HG02943 (cell line): ENCODE measurements at regions not wholly inside any gene's neighbourhood (a gene's known extent, or its start where the extent isn't known, plus 50 kb on each side); places are given as distances from the start of the nearest gene placed in this dataset.

Experiments
- ATAC-seq: cut with Tn5 transposase; IDR thresholded peaks from one replicate; pipeline ENCODE4 v1.9.1; 2021; ENCODE audit warnings: mild to moderate bottlenecking, low read depth, moderate library complexity; ENCODE audit not compliant: unreplicated experiment

GRCh38 chr12:108066583-108067577, 62.2 kb upstream of the WSCD2 start:
- no peak for ATAC-seq

- ATAC-seq = no peak
Measured at GRCh38 chr12:108069651-108070165, 59.4 kb upstream of the WSCD2 start.

- no peak for ATAC-seq
Measured at GRCh38 chr12:108075561-108075960, 53.5 kb upstream of the WSCD2 start.

- no peak for ATAC-seq
Measured at GRCh38 chr12:108076556-108076955, 52.5 kb upstream of the WSCD2 start.

GRCh38 chr12:108078428-108078827, 50.7 kb upstream of the WSCD2 start:
- ATAC-seq = no peak
